ENCODE measurements at regions not wholly inside any gene's neighbourhood (a gene's known extent, or its start where the extent isn't known, plus 50 kb on each side); places are given as distances from the start of the nearest gene placed in this dataset.
"Not testable (repeated sequence)": the region's sequence is repeated elsewhere in the genome, so short reads cannot be mapped to it uniquely, and the experiment has no call there.

DNA sequence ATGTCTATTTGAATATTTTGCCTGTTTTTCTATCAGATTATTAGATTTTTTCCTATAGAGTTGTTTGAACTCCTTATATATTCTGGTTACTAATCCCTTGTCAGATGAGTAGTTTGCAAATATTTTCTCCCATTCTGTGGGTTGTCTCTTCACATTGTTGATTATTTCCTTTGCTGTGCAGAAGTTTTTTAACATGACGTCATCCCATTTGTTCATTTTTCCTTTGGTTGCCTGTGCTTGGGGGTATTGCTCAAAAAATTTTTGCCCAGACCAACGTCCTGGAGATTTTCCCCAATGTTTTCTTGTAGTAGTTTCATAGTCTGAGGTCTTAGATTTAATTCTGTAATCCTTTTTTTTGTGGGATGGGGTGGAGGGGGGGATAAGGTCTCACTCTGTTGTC lies 168.7 kb upstream of the NFIA start:
- not testable (repeated sequence) for DNase-seq

DNA sequence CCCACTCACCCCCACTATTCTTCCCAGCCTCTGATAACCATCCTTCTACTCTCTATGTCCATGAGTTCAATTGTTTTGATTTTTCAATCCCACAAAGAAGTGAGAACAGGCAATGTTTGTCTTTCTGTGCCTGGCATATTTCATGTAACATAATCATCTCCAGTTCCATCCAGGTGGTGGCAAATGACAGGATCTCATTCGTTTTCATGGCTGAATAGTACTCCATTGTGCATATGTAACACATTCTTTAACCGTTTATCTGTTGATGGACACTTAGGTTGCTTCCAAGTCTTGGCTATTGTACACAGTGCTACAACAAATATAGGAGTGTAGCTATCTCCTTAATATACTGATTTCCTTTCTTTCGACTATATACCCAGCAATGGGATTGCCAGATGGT lies 169.3 kb upstream of the NFIA start:
- no peak for DNase-seq

DNA sequence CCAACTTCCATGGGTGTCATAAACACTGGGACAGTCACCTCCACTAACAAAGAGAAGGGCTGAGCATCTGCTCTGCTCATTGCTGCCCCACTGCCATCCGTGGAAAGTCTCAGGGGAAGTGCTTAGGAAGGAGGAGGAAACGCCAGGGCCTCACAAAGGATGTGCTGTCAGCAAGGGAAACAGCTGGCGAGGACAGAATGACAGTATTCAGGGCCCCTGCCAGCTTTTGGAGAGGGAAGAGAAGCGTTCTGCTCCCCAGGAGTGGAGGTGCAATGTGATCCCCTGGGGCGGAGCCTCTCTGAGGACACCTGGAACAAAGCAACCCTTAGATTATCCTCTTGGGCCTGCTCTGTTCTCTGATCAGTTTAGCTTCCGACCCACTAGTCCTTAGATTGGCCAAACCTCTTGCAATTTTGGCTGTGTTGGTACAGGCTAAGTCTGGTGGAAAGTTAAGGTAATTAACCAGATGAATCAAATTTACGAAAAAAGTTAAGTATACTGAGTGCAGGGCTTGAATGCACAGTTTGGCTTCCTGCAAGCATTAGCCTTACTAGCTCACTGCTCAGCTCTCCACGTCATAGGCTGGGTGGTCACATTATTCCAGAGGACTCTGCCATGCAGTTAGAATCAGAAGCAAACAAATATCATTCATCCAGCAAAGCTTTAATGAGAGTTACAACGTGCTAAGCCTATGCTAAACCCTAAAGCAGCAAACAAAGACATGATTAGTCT lies 170.2 kb upstream of the NFIA start:
- no peak for DNase-seq

DNA sequence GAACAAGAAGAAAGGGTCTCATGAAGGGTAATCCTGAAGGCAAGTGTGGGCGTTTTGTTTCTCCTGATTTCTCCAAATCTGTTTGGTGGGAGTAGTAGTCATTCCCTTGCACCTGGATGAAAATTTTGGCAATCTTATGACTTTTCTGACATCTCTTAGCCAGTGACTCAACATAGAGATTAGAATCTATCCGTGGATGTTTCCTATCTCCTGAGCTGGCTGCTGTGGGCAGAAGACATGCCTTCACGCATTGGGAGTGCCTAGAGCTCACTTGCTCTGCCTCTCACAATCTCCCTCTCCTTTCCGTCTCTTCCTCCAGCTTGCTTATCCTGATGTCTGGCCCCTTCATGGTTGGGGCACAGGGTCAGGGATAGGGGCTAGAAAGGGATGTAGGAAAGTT lies 174.2 kb upstream of the NFIA start:
- DNase-seq = no peak

DNA sequence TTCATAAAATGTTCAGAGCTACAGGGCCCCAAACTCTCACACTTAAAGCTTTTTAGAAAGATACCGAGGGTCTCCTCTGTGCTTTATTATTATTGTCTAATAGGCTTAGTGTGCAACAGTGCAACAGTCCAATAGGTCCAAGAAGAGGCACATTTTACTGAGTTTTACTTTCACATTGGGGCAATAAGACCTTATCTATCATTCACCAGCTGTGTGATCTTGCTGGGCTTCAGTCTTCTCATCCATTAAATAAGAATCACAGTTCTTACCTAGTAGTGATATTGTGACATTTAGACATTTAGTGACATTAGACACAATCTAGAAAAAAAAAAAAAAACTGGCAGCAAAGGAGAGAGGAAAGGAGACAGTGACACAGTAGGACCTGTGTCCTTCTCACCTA lies 175.8 kb upstream of the NFIA start:
- no peak for DNase-seq

DNA sequence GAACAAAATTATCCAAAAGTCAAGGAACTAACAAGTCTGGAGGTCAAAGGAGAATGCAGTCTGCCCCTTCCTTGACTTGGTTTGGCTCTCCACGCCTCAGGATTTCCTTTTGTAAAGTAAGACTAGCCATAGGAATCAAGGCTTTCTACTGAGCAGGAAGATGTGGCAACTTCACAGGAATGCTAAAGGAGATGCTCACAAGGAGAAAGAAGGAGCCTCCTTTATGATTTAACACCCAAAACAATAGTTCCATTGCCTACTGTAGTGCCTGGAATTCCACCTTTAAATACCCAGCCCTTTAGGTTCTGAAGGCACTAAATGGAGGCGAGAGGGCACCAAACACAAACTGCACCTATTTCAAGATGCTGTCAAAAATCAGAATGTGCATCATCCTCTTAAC lies 176.3 kb upstream of the NFIA start:
- DNase-seq = no peak

DNA sequence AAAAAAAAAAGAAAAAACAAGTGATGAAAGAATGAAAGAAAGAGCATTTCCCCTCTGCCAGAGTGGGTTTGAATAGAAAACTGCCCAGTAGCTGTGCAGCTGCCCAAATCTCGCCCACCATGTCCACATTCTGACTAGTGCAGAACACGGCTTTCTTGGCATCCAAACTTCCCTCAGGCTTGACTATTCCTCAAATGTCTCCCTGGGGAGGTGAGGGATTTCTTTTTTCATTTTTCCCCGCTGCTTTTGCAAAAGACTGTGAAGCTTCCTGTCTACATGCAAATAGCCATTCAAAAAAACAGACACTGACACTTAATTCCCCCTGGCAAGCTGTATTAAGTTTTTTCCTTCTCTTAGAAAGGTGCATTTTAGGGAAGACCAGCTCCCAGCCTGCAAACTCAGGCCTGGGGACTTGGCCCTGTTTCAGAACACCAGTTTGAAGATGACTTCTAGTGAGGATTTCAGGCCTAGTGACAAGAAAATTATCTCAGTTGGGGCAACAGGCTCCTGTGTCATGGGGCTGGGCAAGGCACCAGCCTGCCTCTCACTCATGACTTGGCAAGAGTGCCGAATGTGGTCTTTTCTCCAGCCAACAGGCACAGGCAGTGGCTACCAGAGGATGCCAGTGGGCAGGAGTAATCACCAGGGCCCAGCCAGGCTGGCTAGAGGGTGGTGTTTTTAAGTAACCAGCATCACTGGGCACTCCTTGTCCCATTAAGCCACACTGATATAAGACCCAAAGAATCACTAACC lies 178.1 kb upstream of the NFIA start:
- DNase-seq = no peak

DNA sequence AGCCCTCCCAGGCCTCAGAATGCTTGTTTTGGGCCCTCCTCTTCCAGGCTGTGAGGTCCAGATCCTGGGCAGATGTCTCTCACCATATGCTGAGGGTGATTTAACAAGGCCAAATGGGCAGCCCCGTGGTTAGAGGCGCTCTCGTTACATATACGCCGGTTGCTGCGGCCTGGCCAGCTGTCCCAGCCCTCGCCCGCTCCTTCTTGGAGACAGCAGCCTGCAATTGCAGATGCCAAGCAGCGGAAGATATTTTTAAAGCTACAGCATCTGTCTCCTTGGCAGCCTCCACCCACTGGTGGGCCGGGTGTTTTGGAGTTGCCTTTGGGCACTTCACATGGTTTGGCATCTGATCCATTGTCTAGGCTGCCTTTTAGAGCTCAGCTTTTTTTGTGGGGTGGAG lies 178.8 kb upstream of the NFIA start:
- DNase-seq = no peak

DNA sequence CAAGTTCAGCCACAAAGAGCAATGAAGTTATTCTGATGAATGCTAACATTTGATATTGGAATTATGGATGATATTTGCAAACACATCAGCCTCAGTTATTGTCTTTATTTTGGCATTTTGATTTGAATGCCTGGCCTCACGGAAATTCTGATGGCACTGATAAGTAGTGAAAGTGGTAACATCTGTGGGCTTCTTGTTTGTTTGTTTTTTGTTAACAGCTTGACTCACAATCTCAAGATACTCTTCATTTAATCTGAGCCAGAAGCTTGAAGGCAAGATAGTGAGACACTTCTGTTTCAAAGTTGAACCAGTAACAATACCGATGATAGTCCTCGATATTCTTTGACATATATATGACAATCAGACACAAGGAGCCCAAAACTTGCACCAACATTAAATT lies 182.9 kb upstream of the NFIA start:
- no peak for DNase-seq

DNA sequence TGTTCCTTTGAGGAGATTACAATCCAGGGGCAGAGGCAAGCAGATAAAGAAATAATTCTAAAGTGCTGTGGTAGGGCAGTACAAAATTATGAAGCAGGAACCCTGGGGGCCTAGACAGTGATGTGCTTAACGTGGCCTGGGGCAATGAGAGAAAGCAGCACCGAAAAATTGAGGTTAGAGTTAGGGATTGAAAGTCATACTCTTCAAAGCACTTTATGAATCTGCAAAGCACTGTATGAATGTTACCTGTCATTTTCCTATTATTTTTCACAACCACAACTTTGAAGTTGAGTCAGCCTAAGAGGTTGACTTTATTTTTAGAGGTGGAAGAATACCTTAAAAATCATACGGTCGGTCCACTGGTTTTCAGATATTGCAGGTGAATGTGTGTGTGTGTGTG lies 183.4 kb upstream of the NFIA start:
- DNase-seq = no peak

DNA sequence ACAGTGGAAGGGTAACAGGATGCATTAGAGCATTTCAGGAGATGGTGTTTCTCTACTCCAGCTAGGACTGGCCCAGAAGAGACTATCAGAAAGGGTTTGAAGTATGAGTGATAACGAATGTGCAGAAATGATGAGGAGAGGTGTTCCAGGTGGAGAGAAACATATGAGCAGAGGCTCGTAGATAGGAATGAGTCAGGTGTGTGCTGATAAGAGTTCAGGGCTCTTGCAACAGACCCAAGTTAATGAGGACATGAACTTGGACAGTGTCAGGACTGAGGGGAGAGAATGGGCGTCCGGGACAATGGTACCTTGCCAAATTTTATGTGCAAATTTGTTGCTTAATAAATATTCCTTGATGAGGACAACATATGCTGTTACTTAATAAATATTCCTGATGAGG lies 183.9 kb upstream of the NFIA start:
- DNase-seq = no peak

DNA sequence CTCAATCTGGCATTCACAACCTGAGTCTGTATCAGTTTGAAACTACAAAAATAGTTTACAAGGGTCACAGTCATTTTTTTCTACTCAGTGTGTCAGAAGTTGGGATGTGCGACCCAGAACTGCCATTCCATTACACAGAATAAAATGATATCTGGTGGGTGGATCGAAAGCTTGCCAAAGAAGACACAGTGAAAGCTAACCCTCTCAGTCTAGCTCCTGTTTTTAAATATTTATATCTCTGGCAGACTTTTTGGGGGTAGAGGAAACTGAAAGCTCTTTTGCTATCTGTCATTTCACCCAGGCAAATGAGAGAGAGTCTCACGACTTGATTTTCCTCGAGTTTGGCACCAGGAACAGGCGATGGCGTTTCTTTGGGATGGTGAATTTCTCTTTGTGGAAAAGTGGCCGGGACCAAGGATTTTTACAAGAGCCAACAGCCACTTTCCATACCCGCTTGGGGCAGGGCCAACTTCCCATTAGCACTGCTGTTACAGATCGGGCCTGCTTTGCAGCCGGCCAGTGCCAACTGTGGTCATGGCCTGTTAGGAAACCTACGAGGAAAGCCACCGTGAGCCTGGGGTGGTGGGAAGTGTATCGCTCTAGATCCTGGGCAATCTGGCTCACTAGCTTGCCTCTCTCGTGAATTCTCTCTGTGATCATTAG lies 185.5 kb upstream of the NFIA start:
- no peak for DNase-seq

DNA sequence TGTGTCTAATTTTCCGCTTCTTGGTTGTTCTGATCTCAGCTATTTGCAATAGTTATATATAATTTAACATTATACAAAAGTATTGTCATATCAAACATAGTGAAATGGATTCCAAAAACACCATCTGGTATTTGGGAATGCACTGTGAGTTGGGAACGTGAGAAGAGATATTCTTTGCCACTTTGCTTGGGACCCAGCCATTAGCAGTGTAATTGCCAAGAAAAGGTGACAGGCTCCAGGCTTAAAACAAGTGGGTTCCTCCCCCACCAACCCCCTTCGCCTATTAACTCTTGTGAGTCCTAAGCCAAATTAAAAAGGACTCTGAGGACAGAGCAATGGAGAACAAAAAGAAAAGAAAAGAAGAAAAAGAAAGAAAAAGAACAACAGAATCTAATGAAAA lies 186.7 kb upstream of the NFIA start:
- no peak for DNase-seq

DNA sequence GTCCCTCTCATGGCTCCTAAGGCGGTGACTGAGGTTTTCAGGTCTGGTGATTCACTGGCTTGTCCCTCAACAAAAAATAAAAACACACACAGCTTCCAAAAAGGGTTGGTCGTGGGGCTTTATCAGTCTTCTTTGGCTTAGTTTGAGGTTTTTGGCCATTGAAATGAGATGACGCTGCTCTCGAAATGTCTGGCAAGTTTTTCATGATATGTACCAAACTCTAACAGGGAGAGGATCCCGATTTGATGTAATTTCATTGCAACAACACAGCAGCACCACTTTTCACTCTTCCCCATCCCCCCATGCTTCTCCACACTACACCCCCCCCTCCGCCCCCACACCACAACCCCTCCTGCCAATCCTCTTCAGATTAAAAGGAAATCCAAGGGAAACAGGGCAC lies 187.1 kb upstream of the NFIA start:
- DNase-seq = no peak

DNA sequence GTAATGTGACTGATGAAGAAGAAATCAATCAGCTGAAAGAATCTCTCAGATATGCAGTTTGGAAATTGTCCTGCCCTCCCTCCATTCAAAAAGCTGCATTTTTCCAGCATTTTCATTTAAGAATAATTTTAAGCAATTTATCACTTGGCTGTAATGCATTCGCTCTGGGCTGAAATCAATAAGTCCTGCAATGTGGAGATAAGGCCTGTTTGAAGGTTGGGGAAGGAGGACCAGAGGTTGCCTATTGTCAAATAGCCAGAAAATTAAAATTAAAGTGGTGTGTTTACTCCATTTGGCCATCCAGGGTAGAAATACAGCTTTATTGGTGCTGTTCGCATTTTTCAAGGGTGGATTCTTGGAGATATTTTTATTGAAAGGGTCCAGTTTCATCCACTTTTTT lies 187.6 kb upstream of the NFIA start:
- no peak for DNase-seq

DNA sequence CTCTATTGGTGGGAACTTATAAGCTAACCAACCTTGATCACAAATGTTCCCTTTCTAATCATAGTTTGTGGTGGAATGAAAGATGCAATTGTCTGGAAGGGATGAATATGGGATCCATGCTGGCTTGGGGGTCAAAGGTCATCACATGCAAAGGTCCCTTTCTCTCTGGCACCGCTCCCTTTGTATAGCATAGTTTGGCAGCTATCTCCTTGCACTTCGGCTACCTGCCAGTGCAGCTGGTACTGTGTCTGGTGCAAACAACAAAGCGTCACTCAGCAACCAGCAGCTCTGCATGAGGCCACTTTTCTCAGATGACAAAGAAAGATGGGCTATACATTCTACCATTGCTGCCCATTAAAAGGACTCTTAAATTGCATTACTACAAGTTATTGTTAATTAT lies 188.2 kb upstream of the NFIA start:
- DNase-seq = no peak

DNA sequence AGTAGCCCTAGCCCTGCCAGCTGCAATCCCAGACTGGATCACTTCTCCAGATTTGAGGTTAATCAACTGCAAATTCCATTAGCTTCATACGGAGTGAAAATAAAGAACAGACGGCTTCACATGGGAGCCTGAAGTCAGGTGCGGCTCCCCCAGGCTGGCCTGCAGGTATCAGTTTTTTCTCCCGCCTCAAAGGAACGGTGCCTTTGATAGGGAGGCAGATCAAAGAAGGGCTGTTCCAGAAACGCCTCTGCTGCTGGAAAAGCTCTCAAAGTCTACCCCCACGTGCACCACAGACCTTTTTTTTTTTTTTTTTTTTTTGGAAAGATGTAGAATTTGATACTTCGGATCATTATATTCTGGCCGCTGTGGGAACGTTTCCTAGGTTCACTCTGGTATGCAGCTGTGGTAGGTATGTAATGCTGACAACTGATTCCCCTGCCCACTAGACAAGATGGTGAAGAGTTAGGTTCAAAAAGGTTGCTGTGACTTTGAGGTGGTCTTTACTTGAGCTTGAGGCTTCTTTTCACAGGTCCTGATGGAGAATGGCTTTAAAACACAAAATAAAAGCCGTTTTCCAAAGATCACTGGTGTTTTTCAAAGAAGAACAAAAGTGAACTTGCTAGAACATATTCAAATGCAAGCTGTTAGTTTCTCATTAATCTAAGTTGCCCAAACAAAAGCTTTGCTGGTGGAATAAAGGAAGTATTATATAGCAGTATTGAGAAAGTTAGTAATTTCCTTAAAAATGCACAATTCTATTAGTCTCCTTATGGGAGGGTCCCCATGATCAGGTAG lies 189.0 kb upstream of the NFIA start:
- no peak for DNase-seq

DNA sequence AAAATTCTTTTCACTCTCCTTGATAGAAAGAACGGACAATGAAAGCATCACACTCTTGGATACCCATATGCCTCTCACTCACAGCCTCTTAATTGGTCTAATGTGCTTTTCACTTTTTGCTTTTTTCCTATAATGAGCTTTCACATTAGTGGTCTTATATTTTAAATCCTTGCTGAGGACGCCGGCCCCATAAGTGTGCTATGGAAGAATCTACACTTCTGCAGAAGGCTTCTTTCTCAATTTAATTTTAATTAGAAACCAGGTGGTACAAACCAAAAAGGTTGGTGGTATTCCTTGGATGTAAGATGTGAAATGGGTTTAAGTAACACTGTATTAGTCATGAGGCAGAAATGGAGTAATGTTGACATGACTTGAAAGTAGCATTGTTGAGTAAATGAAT lies 190.6 kb upstream of the NFIA start:
- DNase-seq = no peak

DNA sequence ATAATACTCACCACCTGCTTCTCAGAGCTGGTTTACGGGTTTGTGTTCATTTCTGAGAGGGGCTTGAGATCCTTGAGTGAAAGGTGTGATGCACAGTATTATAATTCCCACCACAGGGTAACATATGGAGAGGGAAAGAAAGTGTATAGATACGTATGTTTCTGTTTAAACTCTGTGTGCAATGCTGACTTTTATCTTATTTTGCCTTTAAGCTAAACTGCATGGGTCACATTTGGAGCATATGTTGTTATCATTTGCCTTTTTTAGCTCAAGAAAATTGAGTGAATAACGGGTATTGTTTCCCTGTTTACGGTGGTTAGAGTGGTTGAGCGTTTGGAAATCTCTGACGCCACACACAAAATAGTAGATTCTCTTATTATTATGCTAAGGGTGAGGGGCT lies 191.1 kb upstream of the NFIA start:
- DNase-seq = no peak

DNA sequence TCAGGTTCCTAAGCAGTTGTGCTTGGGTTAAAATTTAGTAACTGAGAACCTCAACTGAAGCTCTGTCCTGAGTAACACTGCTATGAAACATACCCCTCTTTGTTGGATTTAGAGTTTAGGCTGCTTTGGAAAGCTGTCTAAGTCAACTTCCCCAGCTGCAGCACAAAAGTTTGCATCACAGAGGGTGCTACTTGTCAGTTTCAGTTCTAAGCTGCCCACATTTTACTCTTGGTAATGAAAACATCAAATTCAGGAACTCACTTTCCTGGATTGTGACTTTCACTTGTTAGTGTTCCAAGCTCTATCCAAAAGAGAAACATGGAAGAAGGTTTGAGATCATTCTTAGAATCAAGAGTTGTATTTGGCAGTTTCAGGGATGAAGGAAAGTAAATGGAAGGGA lies 191.7 kb upstream of the NFIA start:
- no peak for DNase-seq

DNA sequence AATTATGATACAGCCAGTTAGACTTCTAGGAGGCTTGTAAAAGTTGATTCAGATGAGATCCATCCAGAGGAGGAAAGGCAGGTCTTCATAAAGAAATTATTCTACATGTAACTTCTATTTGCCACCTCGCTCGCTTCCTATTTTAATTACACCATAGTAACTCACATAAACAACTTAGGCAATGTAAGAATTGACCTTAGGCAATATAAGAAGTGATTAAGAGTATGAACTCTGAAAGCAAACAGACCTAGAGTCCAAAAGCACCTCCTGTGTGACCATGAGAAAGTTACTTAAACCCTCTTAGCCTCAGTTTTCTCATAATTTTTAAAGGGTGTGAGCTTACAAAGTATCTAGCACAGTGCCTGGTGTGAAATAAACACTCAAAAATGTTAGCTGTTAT lies 192.7 kb upstream of the NFIA start:
- DNase-seq = no peak

DNA sequence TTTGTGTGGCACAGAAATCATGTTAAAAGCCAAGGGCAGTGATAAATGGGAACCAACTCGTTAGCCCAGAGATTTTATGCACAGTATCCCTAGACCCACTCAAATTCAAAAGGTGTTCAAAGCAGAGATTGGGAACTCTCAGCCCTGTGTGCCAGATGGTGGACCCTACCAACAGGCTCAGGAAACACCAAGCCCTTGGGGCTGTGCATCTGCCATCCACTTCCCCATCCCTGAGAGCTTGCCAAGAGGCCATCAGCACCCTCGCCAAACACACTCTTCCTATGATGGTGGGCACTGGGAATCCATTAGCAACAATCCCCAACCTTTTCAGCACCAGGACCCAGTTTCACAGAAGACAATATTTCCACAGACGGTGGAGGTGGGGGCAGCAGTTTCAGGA lies 194.2 kb upstream of the NFIA start:
- no peak for DNase-seq

DNA sequence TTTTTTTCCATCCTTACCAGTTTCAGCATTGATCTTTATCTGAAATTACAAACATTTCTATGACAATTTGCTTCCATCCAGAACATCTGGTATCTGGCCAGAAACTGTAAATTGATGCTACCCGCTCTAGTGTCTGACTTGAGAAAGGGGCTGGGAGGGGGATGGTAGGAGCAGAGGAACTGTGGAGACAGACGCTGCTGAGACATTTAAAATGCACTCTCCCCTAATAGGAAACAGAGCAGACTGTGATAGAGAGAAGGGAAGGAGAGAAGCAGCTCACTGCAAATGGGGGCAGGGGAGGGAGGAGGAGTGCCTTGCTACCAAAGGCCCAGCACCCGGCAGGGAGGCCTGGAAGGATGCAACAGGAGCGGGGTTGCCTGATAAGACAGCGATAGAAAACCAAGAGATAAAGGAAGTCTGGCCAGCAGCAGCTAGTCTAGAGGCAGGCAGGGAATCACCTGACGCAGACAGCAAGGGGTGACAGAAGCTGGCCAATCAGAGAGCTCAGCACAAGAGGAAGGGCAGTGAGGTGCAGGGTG lies 195.5 kb upstream of the NFIA start:
- DNase-seq = no peak

Data from CD4-positive, alpha-beta T cell treated with Interleukin-17A for 4 hours (primary cell).